Tibial nerve (tissue), 3 donors: ENCODE measurements at regions not wholly inside any gene's neighbourhood (a gene's known extent, or its start where the extent isn't known, plus 50 kb on each side); places are given as distances from the start of the nearest gene placed in this dataset.

Source experiments
- CTCF ChIP-seq, 5 experiments: fragments of 200-600 bp in 3 of 5; fragments of 450-650 bp in 2 of 5; sonication (generic) in 3 of 5; IDR thresholded peaks; one replicate each; pipeline ENCODE4 v1.5.1; 2016 to 2019; ENCODE audit warnings: antibody characterized with exemption in 5 of 5, mild to moderate bottlenecking in 3 of 5, moderate library complexity in 2 of 5
- POLR2A ChIP-seq, 2 donors: fragments of 450-650 bp; IDR thresholded peaks; one replicate each; pipeline ENCODE4 v1.6.1; 2017; ENCODE audit warnings: antibody characterized with exemption in 2 of 2, mild to moderate bottlenecking in 2 of 2, moderate library complexity in 2 of 2

DNA sequence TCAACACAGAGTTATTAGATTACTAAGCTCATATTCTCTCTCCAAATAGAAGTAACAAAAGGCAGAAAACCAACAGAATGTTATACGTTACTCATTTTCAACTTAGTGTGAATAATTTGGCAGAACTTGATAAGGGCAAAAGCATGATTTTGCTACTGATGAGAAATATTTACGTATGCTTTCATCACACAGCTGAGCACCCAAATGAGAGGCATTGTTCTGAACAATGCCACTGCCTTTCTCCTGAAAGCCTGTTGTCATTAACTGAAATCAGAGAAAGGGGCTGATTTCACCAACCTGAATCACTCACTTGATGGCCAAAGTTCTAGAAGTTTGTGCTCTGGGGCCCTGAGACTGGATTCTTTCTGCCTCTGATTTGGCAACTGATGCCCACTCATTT lies 367.5 kb upstream of the PTGER4 start:
- TF ChIP-seq CTCF (IDR thresholded peaks at IDR 0.05) (no peak), POLR2A (IDR thresholded peaks at IDR 0.05) (no peak)
